ENCODE measurements at regions not wholly inside any gene's neighbourhood (a gene's known extent, or its start where the extent isn't known, plus 50 kb on each side); places are given as distances from the start of the nearest gene placed in this dataset.

DNA sequence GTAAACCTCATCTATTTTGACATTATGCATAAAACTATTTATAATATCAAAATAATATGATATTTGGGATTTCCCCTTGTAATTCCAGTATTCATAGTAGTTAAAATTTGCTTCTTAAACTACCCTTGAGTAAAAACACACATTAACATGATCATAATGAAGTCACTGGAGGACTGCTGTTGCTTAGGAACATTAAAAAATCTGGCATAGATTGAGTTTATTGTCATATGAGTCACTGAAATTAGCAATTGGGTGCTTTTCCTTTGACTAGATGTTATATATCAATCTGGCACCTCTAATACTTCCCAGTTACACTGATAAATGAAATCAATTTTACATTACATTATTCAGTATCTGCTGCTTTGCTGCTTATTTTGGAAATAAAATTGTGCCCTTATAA is 57.0 kb upstream of the ZC3H15 start:
- TF ChIP-seq GATA3 (IDR thresholded peaks at IDR 0.05; ENCODE audit: low read depth, low read length) (no peak), GATA2 (IDR thresholded peaks at IDR 0.05; ENCODE audit: low read depth, low read length) (no peak)
